HFFc6 (cell line): ENCODE measurements at regions not wholly inside any gene's neighbourhood (a gene's known extent, or its start where the extent isn't known, plus 50 kb on each side); places are given as distances from the start of the nearest gene placed in this dataset.

Source experiments
- DNase-seq: peaks from one replicate; pipeline ENCODE4 v3.0.0-alpha.2; 2018
- H3K27ac Mint-ChIP-seq: 2 replicates; pipeline ENCODE4 v1.8.0; 2020; ENCODE audit warnings: mild to moderate bottlenecking, mixed read lengths
- H3K27me3 Mint-ChIP-seq: 2 replicates; pipeline ENCODE4 v1.8.0; 2021; ENCODE audit warnings: mild to moderate bottlenecking, moderate library complexity, mixed read lengths; ENCODE audit not compliant: insufficient read depth
- H3K36me3 Mint-ChIP-seq: 2 replicates; pipeline ENCODE4 v1.8.0; 2021; ENCODE audit warnings: low read depth, mixed read lengths
- H3K4me1 Mint-ChIP-seq: 2 replicates; pipeline ENCODE4 v1.8.0; 2020; ENCODE audit warnings: low read depth, mixed read lengths
- H3K4me3 Mint-ChIP-seq: 2 replicates; pipeline ENCODE4 v1.8.0; 2020; ENCODE audit warnings: mild to moderate bottlenecking, moderate library complexity, mixed read lengths
- H3K9me3 Mint-ChIP-seq: 2 replicates; pipeline ENCODE4 v1.8.0; 2020; ENCODE audit warnings: mild to moderate bottlenecking, mixed read lengths
- TF ChIP-seq, protein P1 (sequence below): fragments of 200-600 bp; sonication (generic); IDR thresholded peaks from 2 replicates; pipeline ENCODE4 v1.5.0; 2021; ENCODE audit warnings: antibody characterized with exemption, mild to moderate bottlenecking

DNA sequence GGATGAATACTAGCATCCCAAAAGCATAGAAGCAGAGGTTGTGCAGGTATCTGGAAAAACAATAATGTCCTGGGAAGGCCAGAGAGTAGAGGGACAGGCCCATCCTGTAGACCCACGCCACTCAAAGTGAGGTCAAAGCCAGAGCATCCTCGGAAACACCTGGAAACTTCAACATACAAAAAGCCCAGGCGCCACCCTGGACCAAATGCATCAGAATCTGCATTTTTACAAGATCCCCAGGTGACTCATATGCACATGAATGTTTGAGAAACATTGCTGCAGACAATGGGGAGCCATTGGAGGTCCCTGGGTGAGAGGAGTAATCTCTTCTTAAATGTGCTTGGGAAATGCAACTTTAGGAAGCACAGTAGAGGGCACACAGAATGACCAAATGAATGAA lies 684.1 kb downstream of the DIAPH3 start:
- DNase-seq, result no peak
- Mint-ChIP-seq H3K27ac (no peak overlapping the region), H3K4me3 (no peak overlapping the region), H3K9me3 (no peaks in the 10 kb centered on the region), H3K4me1 (peaks cover 44% of the 10 kb centered on the region), H3K27me3 (peaks cover 5% of the 10 kb centered on the region), H3K36me3 (no peaks in the 10 kb centered on the region)
- TF ChIP-seq, protein P1, sequence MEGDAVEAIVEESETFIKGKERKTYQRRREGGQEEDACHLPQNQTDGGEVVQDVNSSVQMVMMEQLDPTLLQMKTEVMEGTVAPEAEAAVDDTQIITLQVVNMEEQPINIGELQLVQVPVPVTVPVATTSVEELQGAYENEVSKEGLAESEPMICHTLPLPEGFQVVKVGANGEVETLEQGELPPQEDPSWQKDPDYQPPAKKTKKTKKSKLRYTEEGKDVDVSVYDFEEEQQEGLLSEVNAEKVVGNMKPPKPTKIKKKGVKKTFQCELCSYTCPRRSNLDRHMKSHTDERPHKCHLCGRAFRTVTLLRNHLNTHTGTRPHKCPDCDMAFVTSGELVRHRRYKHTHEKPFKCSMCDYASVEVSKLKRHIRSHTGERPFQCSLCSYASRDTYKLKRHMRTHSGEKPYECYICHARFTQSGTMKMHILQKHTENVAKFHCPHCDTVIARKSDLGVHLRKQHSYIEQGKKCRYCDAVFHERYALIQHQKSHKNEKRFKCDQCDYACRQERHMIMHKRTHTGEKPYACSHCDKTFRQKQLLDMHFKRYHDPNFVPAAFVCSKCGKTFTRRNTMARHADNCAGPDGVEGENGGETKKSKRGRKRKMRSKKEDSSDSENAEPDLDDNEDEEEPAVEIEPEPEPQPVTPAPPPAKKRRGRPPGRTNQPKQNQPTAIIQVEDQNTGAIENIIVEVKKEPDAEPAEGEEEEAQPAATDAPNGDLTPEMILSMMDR, result no peak

DNA sequence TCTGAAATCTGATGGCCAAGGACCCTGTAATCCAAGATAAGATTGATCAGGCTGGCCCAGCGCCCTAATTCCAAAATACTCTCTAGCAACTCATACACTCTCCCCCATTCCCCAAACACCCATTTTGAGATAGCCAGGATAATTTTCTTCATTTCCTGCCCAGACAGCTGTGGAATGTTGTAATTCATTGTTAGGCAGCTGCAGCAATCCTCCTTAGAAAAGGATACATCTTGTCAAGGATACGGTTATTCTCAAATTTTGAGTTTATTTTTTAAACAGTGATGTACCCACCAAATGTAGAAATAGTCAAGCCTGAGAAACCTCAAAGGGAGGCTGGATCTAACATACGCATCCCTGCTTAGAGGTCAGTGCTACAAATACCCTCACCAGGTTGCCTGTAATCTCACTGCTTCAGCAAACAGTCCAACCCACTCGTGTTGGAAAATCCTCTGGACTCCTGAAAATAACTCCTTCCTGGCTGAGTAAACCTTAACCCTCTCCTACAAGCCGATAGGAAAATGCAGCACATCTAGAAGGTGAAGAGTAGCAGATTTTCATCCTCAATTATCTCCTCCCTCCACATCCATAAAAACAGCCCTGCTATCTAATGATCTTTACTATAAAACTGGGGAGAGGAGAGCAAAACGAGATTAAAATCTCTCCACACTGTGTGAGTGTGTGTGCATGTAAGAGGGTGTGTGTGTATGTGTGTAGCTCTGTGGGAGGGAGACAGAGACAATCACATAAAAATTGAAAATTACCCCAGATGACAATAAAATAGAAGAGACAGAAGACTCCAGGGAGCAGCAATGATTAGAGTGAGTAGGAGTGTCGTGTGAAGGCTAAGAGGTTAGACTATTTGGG lies 683.1 kb downstream of the DIAPH3 start:
- Mint-ChIP-seq H3K4me1 (peaks cover 43% of the 10 kb centered on the region), H3K27ac (no peak overlapping the region)

DNA sequence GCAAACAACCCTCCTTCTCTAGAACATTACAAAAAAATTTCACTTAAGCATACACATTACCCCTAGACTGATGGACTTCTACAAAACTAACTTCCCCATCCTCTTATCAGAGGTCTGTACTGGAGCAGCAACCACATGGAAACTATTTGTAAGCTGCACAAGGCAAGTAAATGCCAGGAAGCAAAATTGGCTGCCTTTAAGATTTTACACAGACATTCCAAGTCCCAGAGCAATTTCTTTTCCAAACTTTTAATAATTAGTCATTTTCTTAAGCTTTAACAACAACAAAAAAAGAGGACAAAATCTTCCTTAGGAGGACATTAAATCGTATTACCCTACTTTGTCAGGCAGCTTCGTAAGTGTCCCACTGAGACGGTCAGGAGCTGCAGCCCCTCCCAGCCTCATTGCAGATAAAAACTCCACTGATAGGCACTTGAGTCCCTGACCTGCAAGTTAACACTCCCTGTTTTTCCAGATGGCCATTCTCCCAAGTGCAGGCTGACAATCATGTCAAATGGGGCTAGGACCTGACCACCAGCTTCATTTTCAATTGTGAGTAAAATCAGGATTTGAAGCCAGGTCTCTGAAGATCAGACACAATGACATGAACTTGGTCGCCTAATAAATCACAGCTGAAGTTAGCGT lies 680.1 kb downstream of the DIAPH3 start:
- Mint-ChIP-seq H3K9me3 (peaks cover 4% of the 10 kb centered on the region; the same call in 1 of the 2 replicates), H3K27ac (no peak overlapping the region), H3K36me3 (0 out of 2 replicates have a peak, but pooled peaks cover 4% of the 10 kb centered on the region), H3K4me3 (no peak overlapping the region), H3K4me1 (peaks cover 43% of the 10 kb centered on the region), H3K27me3 (peaks cover 3% of the 10 kb centered on the region; the same call in 1 of the 2 replicates)
- no peak for DNase-seq
- TF ChIP-seq, protein P1, result no peak

More for the DNA sequence above, 683.1 kb downstream of the DIAPH3 start:
- TF ChIP-seq, protein P1, result no peak
- H3K9me3 Mint-ChIP-seq, result no peaks in the 10 kb centered on the region
- DNase-seq, result no peak
- peaks cover 5% of the 10 kb centered on the region for H3K27me3 Mint-ChIP-seq
- H3K36me3 Mint-ChIP-seq, result no peaks in the 10 kb centered on the region
- no peak overlapping the region for H3K4me3 Mint-ChIP-seq

DNA sequence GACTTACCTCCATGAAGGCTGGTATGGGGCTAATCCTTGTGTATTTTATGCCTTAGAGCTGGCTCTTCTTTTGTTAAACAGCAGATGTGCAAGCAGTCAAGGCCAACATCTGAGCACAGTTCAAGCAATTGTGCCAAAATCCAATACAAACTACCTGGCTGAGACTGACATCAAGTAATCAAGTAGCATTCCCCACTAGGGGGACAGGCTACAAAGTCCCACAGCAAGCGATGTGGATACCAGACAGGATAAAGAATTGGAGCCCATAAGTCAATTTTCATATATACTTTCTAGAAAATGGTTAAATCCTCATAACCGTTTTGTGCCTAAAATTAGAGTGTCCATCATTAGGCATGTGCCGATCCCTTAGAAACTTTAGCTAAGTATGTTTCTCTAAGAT lies 675.8 kb downstream of the DIAPH3 start:
- Mint-ChIP-seq H3K36me3 (0 out of 2 replicates have a peak, but pooled peaks cover 4% of the 10 kb centered on the region), H3K9me3 (peaks cover 4% of the 10 kb centered on the region; the same call in 1 of the 2 replicates), H3K4me3 (no peak overlapping the region), H3K27me3 (peaks cover 5% of the 10 kb centered on the region), H3K4me1 (peaks cover 29% of the 10 kb centered on the region), H3K27ac (no peak overlapping the region)
- TF ChIP-seq, protein P1, result 0 out of 2 replicates have a peak, but pooled peaks have one; percentile 2
- DNase-seq, result no peak

DNA sequence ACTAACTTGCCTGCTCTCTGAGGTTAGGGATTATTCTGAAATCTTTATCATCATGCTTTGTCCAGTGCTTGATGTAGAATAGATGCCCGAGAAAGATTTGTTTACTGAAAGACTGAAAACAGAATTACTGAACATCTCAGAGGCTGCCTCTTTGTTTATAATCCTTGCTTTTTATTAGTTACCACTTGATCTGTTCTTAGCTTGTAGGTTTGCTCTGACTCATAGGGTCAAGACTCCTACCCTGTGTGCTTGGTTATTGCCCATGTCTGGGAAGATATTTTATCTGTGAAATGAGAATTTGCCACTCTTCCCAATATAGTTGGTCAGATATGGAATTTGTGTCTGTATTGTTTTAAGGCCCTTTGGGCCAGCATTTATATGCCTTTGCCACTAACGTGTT lies 675.3 kb downstream of the DIAPH3 start:
- Mint-ChIP-seq H3K4me1 (peaks cover 24% of the 10 kb centered on the region), H3K36me3 (0 out of 2 replicates have a peak, but pooled peaks cover 4% of the 10 kb centered on the region), H3K27me3 (peaks cover 5% of the 10 kb centered on the region), H3K27ac (no peak overlapping the region), H3K4me3 (no peak overlapping the region), H3K9me3 (peaks cover 4% of the 10 kb centered on the region; the same call in 1 of the 2 replicates)
- DNase-seq, result no peak
- TF ChIP-seq, protein P1, result no peak
